ENCODE measurements at regions not wholly inside any gene's neighbourhood (a gene's known extent, or its start where the extent isn't known, plus 50 kb on each side); places are given as distances from the start of the nearest gene placed in this dataset.

GRCh38 chr20:58008413-58008812, 220.0 kb downstream of the ANKRD60 start:
- Histone ChIP-seq H3K36me3 (no peaks in the 10 kb centered on the region), H3K4me3 (ENCODE audit: low read depth, low read length) (no peak overlapping the region), H3K9me3 (ENCODE audit: severe bottlenecking) (no peaks in the 10 kb centered on the region), H3K27me3 (ENCODE audit: insufficient read depth, low read depth, severe bottlenecking) (no peaks in the 10 kb centered on the region), H3K27ac (no peak overlapping the region)
- no peak for TF ChIP-seq CTCF (IDR thresholded peaks at IDR 0.05; ENCODE audit: low read depth, low read length)
- no peak for DNase-seq

DNA sequence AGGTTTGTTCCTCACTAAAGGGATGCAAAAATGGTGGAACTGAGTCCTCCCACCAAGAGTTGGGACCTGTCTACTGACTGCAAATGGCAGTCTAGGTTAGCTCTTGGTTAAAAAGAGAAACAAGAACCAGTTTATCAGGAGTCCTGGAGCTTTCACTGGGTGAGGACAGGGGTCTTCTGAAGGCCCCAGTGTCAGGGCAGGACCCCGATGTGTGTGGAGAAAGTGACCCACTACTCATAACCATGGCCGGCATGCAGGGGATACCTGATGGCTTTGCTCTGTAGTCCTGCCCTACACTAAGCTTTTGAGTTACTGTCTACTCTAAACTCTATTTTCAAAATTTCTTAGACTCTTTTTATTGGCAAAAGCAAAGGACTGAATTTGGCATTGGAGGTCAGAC, 220.5 kb downstream of the ANKRD60 start:
- Histone ChIP-seq H3K9me3 (ENCODE audit: severe bottlenecking) (no peaks in the 10 kb centered on the region), H3K27ac (no peak overlapping the region), H3K36me3 (no peaks in the 10 kb centered on the region), H3K4me3 (ENCODE audit: low read depth, low read length) (no peak overlapping the region), H3K27me3 (ENCODE audit: insufficient read depth, low read depth, severe bottlenecking) (no peaks in the 10 kb centered on the region)
- no peak for TF ChIP-seq CTCF (IDR thresholded peaks at IDR 0.05; ENCODE audit: low read depth, low read length)
- no peak for DNase-seq

- no peak overlapping the region for H3K27ac ChIP-seq
- no peak for DNase-seq
- no peaks in the 10 kb centered on the region for H3K9me3 ChIP-seq (ENCODE audit: severe bottlenecking)
- H3K36me3 ChIP-seq: no peaks in the 10 kb centered on the region
- TF ChIP-seq CTCF (IDR thresholded peaks at IDR 0.05; ENCODE audit: low read depth, low read length): no peak
- no peaks in the 10 kb centered on the region for H3K27me3 ChIP-seq (ENCODE audit: insufficient read depth, low read depth, severe bottlenecking)
- no peak overlapping the region for H3K4me3 ChIP-seq (ENCODE audit: low read depth, low read length)
These were observed 221.8 kb downstream of the ANKRD60 start for GRCh38 chr20:58006346-58007316.

GRCh38 chr20:58005581-58006345, 222.7 kb downstream of the ANKRD60 start:
- TF ChIP-seq CTCF (IDR thresholded peaks at IDR 0.05; ENCODE audit: low read depth, low read length): no peak
- Histone ChIP-seq H3K36me3 (no peaks in the 10 kb centered on the region), H3K27ac (no peak overlapping the region), H3K27me3 (ENCODE audit: insufficient read depth, low read depth, severe bottlenecking) (no peaks in the 10 kb centered on the region), H3K4me3 (ENCODE audit: low read depth, low read length) (no peak overlapping the region), H3K9me3 (ENCODE audit: severe bottlenecking) (no peaks in the 10 kb centered on the region)
- DNase-seq: no peak

DNA sequence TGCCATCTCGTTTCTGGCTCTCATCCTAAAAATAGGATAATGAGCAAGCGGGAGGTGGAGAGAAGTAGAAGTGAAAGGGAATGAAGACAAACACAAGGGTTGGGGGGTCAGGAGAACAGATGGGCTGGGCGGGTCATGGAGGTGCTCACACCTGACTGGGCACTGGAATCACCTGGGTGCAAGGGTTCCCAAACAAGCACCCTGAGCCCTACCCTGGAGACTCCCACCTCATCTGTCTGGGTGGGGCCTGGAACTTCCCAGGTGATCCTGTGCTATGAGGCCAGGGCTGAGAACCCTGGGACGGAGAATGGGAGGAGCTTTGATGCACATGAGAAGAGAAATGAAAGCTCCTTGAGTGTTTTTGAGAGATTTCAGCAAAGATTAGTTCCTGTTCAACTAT, 223.6 kb downstream of the ANKRD60 start:
- H3K9me3 ChIP-seq (ENCODE audit: severe bottlenecking): no peaks in the 10 kb centered on the region
- no peaks in the 10 kb centered on the region for H3K27me3 ChIP-seq (ENCODE audit: insufficient read depth, low read depth, severe bottlenecking)
- no peaks in the 10 kb centered on the region for H3K36me3 ChIP-seq
- TF ChIP-seq CTCF (IDR thresholded peaks at IDR 0.05; ENCODE audit: low read depth, low read length): no peak
- no peak overlapping the region for H3K4me3 ChIP-seq (ENCODE audit: low read depth, low read length)
- no peak for DNase-seq
- H3K27ac ChIP-seq: no peak overlapping the region

Measured in WERI-Rb-1 (cell line).